H9 (cell line): ENCODE measurements at regions not wholly inside any gene's neighbourhood (a gene's known extent, or its start where the extent isn't known, plus 50 kb on each side); places are given as distances from the start of the nearest gene placed in this dataset.

Experiments used
- DNase-seq: peaks from one replicate; pipeline ENCODE4 v3.0.0-alpha.2; 2017
- H2AFZ ChIP-seq: one replicate; pipeline ENCODE4 v1.6.1; 2013; ENCODE audit warnings: mild to moderate bottlenecking, low read length, control low read depth, moderate library complexity
- H2AK5ac ChIP-seq: 2 replicates; pipeline ENCODE4 v1.6.1; 2013; ENCODE audit warnings: low read length, control low read depth, mixed read lengths; ENCODE audit not compliant: insufficient read length
- H2BK120ac ChIP-seq: one replicate; pipeline ENCODE4 v1.6.1; 2013; ENCODE audit warnings: low read depth, mild to moderate bottlenecking, low read length, control low read depth, inconsistent platforms; ENCODE audit not compliant: poor library complexity, severe bottlenecking
- H2BK12ac ChIP-seq: 2 replicates; pipeline ENCODE4 v1.6.1; 2013; ENCODE audit warnings: low read length, control low read depth, mixed read lengths, low read depth; ENCODE audit not compliant: insufficient read length
- H2BK15ac ChIP-seq: 2 replicates; pipeline ENCODE4 v1.6.1; 2013; ENCODE audit warnings: low read depth, low read length, control low read depth
- H2BK20ac ChIP-seq: one replicate; pipeline ENCODE4 v1.6.1; 2013; ENCODE audit warnings: low read depth, mild to moderate bottlenecking, low read length, control low read depth, inconsistent platforms; ENCODE audit not compliant: poor library complexity, severe bottlenecking
- H2BK5ac ChIP-seq: 2 replicates; pipeline ENCODE4 v1.6.1; 2013; ENCODE audit warnings: low read length, control low read depth, mixed read lengths; ENCODE audit not compliant: insufficient read length
- H3K14ac ChIP-seq: 2 replicates; pipeline ENCODE4 v1.6.1; 2013; ENCODE audit warnings: low read length, control low read depth; ENCODE audit not compliant: insufficient read depth
- H3K18ac ChIP-seq: 2 replicates; pipeline ENCODE4 v1.6.1; 2013; ENCODE audit warnings: low read depth, mild to moderate bottlenecking, mixed read lengths, low read length, control low read depth; ENCODE audit not compliant: insufficient read length
- H3K23ac ChIP-seq: 2 replicates; pipeline ENCODE4 v1.6.1; 2013; ENCODE audit warnings: low read length, control low read depth, mixed read lengths, low read depth; ENCODE audit not compliant: insufficient read length
- H3K23me2 ChIP-seq: 2 replicates; pipeline ENCODE4 v1.6.1; 2013; ENCODE audit warnings: low read depth, mild to moderate bottlenecking, mixed read lengths, low read length, control low read depth; ENCODE audit not compliant: insufficient read length, poor library complexity, severe bottlenecking
- H3K27ac ChIP-seq: 2 replicates; pipeline ENCODE4 v1.5.1; 2013; ENCODE audit warnings: low read length, control low read depth, mixed read lengths, low read depth; ENCODE audit not compliant: insufficient read length
- H3K27me3 ChIP-seq: 2 replicates; pipeline ENCODE4 v1.6.1; 2013; ENCODE audit warnings: low read length, control low read depth, inconsistent platforms; ENCODE audit not compliant: insufficient read depth
- H3K4ac ChIP-seq: 2 replicates; pipeline ENCODE4 v1.6.1; 2013; ENCODE audit warnings: low read depth, mild to moderate bottlenecking, control low read depth, inconsistent platforms, low read length, moderate library complexity
- H3K4me1 ChIP-seq: 2 replicates; pipeline ENCODE4 v1.6.1; 2013; ENCODE audit warnings: low read length, control low read depth, inconsistent platforms; ENCODE audit not compliant: insufficient read depth
- H3K4me2 ChIP-seq: 2 replicates; pipeline ENCODE4 v1.6.1; 2013; ENCODE audit warnings: low read length, control low read depth, mixed read lengths; ENCODE audit not compliant: insufficient read length, insufficient read depth
- H3K56ac ChIP-seq: 2 replicates; pipeline ENCODE4 v1.6.1; 2013; ENCODE audit warnings: low read depth, mild to moderate bottlenecking, mixed read lengths, low read length, control low read depth; ENCODE audit not compliant: insufficient read length
- H3K79me1 ChIP-seq: 2 replicates; pipeline ENCODE4 v1.6.1; 2013; ENCODE audit warnings: low read depth, mild to moderate bottlenecking, moderate library complexity, low read length, control low read depth, inconsistent platforms; ENCODE audit not compliant: insufficient read depth, poor library complexity, severe bottlenecking
- H3K79me2 ChIP-seq: 2 replicates; pipeline ENCODE4 v1.6.1; 2013; ENCODE audit warnings: low read length, control low read depth, inconsistent platforms; ENCODE audit not compliant: insufficient read depth
- H3K9ac ChIP-seq: 2 replicates; pipeline ENCODE4 v1.6.1; 2013; ENCODE audit warnings: low read length, control low read depth, mixed read lengths; ENCODE audit not compliant: insufficient read length; ENCODE audit errors: extremely low read depth
- H3K9me3 ChIP-seq: one replicate; pipeline ENCODE4 v1.6.1; 2013; ENCODE audit warnings: low read depth, low read length, inconsistent platforms; ENCODE audit not compliant: control insufficient read depth
- H3T11ph ChIP-seq: one replicate; pipeline ENCODE4 v1.6.1; 2013; ENCODE audit warnings: mild to moderate bottlenecking, low read length, control low read depth, inconsistent platforms
- H4K20me1 ChIP-seq: one replicate; pipeline ENCODE4 v1.6.1; 2013; ENCODE audit not compliant: control insufficient read depth, insufficient read length, insufficient read depth
- H4K5ac ChIP-seq: 2 replicates; pipeline ENCODE4 v1.6.1; 2013; ENCODE audit warnings: low read depth, mild to moderate bottlenecking, mixed read lengths, low read length, control low read depth; ENCODE audit not compliant: insufficient read length
- H4K8ac ChIP-seq: replicated peaks from 2 replicates; pipeline ENCODE4 v1.6.1; 2013; ENCODE audit warnings: low read length, control low read depth, mixed read lengths, low read depth; ENCODE audit not compliant: insufficient read length
- H4K91ac ChIP-seq: 2 replicates; pipeline ENCODE4 v1.6.1; 2013; ENCODE audit warnings: low read depth, mild to moderate bottlenecking, moderate library complexity, mixed read lengths, low read length, control low read depth; ENCODE audit not compliant: insufficient read length
- H3K27ac Mint-ChIP-seq, 3 experiments: 2 replicates in 2 of 3; 3 replicates in 1 of 3; pipeline ENCODE4 v1.8.0; 2020 to 2021; ENCODE audit warnings: mixed read lengths in 3 of 3, mild to moderate bottlenecking in 1 of 3, moderate library complexity in 1 of 3
- H3K27me3 Mint-ChIP-seq: 2 replicates; pipeline ENCODE4 v1.8.0; 2021; ENCODE audit warnings: low read depth, mild to moderate bottlenecking, moderate library complexity, mixed read lengths
- H3K36me3 Mint-ChIP-seq, 3 experiments: 2 replicates in 2 of 3; 3 replicates in 1 of 3; pipeline ENCODE4 v1.8.0; 2020 to 2021; ENCODE audit warnings: low read depth in 3 of 3, mixed read lengths in 3 of 3; ENCODE audit not compliant: insufficient read depth in 1 of 3
- H3K4me1 Mint-ChIP-seq, 2 experiments: 2 replicates each; pipeline ENCODE4 v1.8.0; 2020; ENCODE audit warnings: mixed read lengths in 2 of 2
- H3K4me3 Mint-ChIP-seq, 2 experiments: 2 replicates in 1 of 2; 3 replicates in 1 of 2; pipeline ENCODE4 v1.8.0; 2020 to 2021; ENCODE audit warnings: mild to moderate bottlenecking in 2 of 2, mixed read lengths in 2 of 2, moderate library complexity in 1 of 2
- H3K9me3 Mint-ChIP-seq, 2 experiments: 2 replicates in 1 of 2; 3 replicates in 1 of 2; pipeline ENCODE4 v1.8.0; 2020; ENCODE audit warnings: mild to moderate bottlenecking in 2 of 2, mixed read lengths in 2 of 2, moderate library complexity in 1 of 2
- TF ChIP-seq, protein P1 (sequence below): fragments of 200-600 bp; sonication (generic); conservative IDR thresholded peaks from 3 replicates; pipeline ENCODE4 v1.8.0; 2021; ENCODE audit warnings: antibody characterized with exemption, mild to moderate bottlenecking

DNA sequence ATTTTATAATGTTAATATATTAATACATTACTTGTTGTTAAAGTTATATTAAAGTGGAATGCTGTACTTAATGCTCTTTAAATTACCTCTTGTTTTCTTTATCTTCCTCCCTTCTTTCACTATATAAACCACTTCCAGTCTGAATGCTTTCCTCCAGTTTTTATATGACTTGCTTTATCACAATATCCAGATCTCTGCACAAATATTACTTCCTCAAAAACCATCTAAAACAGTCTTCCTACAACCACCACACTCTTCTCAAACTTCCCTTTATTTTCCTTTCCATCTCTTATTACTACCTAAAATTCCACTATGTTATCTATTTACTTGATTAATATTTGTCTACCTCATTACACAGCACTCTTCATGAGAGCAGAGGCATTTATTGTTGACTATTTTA lies 956.6 kb downstream of the LRFN5 start:
- H2AK5ac ChIP-seq: no peak overlapping the region
- no peaks in the 10 kb centered on the region for H4K20me1 ChIP-seq
- no peak overlapping the region for H2BK20ac ChIP-seq
- no peak overlapping the region for H3T11ph ChIP-seq
- Mint-ChIP-seq H3K27ac (no peak overlapping the region), H3K4me3 (no peak overlapping the region), H3K9me3 (peaks cover 0 to 3% of the 10 kb centered on the region in 2 experiments; a peak in 1 of 5 replicates), H3K27me3 (no peaks in the 10 kb centered on the region), H3K36me3 (peaks cover 0 to 6% (median 2%) of the 10 kb centered on the region in 3 experiments; a peak in 3 of 7 replicates), H3K4me1 (peaks cover 0 to 5% of the 10 kb centered on the region in 2 experiments; a peak in 1 of 4 replicates)
- H3K79me1 ChIP-seq: no peaks in the 10 kb centered on the region
- no peak overlapping the region for H3K9ac ChIP-seq
- H3K27me3 ChIP-seq: no peaks in the 10 kb centered on the region
- no peak overlapping the region for H2BK5ac ChIP-seq
- H3K4me2 ChIP-seq: no peak overlapping the region
- no peak overlapping the region for H3K14ac ChIP-seq
- no peak overlapping the region for H2BK120ac ChIP-seq
- H3K79me2 ChIP-seq: no peaks in the 10 kb centered on the region
- no peak overlapping the region for H2AFZ ChIP-seq
- H3K23me2 ChIP-seq: no peaks in the 10 kb centered on the region
- H3K23ac ChIP-seq: no peak overlapping the region
- no peak for DNase-seq
- H4K8ac ChIP-seq: no peak overlapping the region
- H2BK12ac ChIP-seq: no peak overlapping the region
- no peaks in the 10 kb centered on the region for H3K9me3 ChIP-seq
- H4K91ac ChIP-seq: no peak overlapping the region
- no peak overlapping the region for H4K5ac ChIP-seq
- no peak overlapping the region for H3K56ac ChIP-seq
- no peak overlapping the region for H3K18ac ChIP-seq
- TF ChIP-seq, protein P1, sequence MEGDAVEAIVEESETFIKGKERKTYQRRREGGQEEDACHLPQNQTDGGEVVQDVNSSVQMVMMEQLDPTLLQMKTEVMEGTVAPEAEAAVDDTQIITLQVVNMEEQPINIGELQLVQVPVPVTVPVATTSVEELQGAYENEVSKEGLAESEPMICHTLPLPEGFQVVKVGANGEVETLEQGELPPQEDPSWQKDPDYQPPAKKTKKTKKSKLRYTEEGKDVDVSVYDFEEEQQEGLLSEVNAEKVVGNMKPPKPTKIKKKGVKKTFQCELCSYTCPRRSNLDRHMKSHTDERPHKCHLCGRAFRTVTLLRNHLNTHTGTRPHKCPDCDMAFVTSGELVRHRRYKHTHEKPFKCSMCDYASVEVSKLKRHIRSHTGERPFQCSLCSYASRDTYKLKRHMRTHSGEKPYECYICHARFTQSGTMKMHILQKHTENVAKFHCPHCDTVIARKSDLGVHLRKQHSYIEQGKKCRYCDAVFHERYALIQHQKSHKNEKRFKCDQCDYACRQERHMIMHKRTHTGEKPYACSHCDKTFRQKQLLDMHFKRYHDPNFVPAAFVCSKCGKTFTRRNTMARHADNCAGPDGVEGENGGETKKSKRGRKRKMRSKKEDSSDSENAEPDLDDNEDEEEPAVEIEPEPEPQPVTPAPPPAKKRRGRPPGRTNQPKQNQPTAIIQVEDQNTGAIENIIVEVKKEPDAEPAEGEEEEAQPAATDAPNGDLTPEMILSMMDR: no peak
- H2BK15ac ChIP-seq: no peak overlapping the region
- no peaks in the 10 kb centered on the region for H3K4me1 ChIP-seq
- H3K27ac ChIP-seq: no peak overlapping the region
- H3K4ac ChIP-seq: no peak overlapping the region
